Activated CD4-positive, alpha-beta T cell treated with anti-CD3 and anti-CD28 coated beads, Interleukin-2, amount 10 ng/mL, durations not matched to agents 24 days and 14 days (primary cell): ENCODE measurements at regions not wholly inside any gene's neighbourhood (a gene's known extent, or its start where the extent isn't known, plus 50 kb on each side); places are given as distances from the start of the nearest gene placed in this dataset.

ENCODE experiments used
- DNase-seq: peaks from one replicate; pipeline ENCODE4 v3.0.0; 2022
- H3K27ac Mint-ChIP-seq: one replicate; pipeline ENCODE4 v1.8.0; 2022; ENCODE audit warnings: mild to moderate bottlenecking, mixed read lengths
- H3K27me3 Mint-ChIP-seq: one replicate; pipeline ENCODE4 v1.8.0; 2022; ENCODE audit warnings: mixed read lengths
- H3K36me3 Mint-ChIP-seq: one replicate; pipeline ENCODE4 v1.8.0; 2022; ENCODE audit warnings: low read depth, mild to moderate bottlenecking, mixed read lengths
- H3K4me1 Mint-ChIP-seq: one replicate; pipeline ENCODE4 v1.8.0; 2021; ENCODE audit warnings: mixed read lengths
- H3K4me3 Mint-ChIP-seq: one replicate; pipeline ENCODE4 v1.8.0; 2022; ENCODE audit warnings: mild to moderate bottlenecking, moderate library complexity, mixed read lengths
- H3K9me3 Mint-ChIP-seq: one replicate; pipeline ENCODE4 v1.8.0; 2021; ENCODE audit warnings: mixed read lengths
- intact Hi-C: fragments of 100-400 bp; cut with micrococcal nuclease; formaldehyde crosslinking; loops from one replicate; pipeline ENCODE4 v1.15.1; 2023

DNA sequence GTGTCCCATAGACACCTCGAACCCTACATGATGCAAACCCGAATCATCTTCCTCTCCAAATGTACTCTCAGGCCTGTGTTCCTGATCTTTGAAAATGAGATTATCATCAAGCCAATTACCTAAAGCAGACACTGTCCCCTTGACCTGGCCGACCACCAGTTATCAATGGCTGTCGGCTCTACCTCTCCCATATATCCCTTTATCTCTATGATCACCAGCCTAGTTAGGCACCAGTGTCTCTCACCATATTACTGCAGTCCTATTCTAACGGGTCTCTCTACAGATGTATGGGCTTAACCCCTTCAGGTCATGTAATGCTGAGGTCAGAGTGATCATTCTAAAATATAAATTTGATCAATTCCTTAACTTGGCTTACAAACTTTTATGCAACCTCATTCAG is 234.9 kb upstream of the MARCKS start:
- no peak for DNase-seq
- no peaks in the 10 kb centered on the region for H3K36me3 Mint-ChIP-seq
- intact Hi-C loops, result no loop called here
- peaks cover 7% of the 10 kb centered on the region for H3K27me3 Mint-ChIP-seq
- no peaks in the 10 kb centered on the region for H3K4me1 Mint-ChIP-seq
- no peak overlapping the region for H3K27ac Mint-ChIP-seq
- no peaks in the 10 kb centered on the region for H3K9me3 Mint-ChIP-seq
- H3K4me3 Mint-ChIP-seq, result no peak overlapping the region

DNA sequence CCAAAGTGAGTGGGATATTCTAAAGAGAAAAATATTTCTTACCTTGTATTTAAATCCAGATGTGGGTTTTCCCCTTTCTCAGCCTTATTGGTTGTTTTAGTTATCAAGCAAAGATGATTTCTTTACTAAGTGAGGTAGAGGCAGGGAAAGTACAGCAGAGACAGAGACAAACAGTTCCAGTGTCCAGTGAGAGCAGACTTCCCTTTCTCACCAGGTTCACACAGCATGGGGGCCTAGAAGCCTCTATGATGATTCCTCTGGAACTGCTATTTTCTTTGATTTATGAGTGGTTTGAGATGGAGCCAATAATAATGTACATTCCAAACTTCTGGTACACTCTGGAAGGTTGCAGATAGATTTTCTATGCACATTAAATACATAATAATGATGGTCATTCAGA is 234.0 kb upstream of the MARCKS start:
- no peak for DNase-seq
- H3K27me3 Mint-ChIP-seq, result peaks cover 9% of the 10 kb centered on the region
- no peaks in the 10 kb centered on the region for H3K9me3 Mint-ChIP-seq
- H3K4me1 Mint-ChIP-seq, result no peaks in the 10 kb centered on the region
- intact Hi-C loops, result no loop called here
- H3K36me3 Mint-ChIP-seq, result no peaks in the 10 kb centered on the region
- H3K4me3 Mint-ChIP-seq, result no peak overlapping the region
- H3K27ac Mint-ChIP-seq, result no peak overlapping the region

GRCh38 chr6:113625850-113626249 is 231.3 kb upstream of the MARCKS start:
- Mint-ChIP-seq H3K27ac (no peak overlapping the region), H3K36me3 (no peaks in the 10 kb centered on the region), H3K4me3 (no peak overlapping the region), H3K9me3 (no peaks in the 10 kb centered on the region), H3K27me3 (peaks cover 6% of the 10 kb centered on the region), H3K4me1 (peaks cover 3% of the 10 kb centered on the region)
- intact Hi-C loops, result no loop called here
- no peak for DNase-seq

GRCh38 chr6:113626475-113626874 is 230.7 kb upstream of the MARCKS start:
- Mint-ChIP-seq H3K9me3 (no peaks in the 10 kb centered on the region), H3K4me3 (no peak overlapping the region), H3K27ac (no peak overlapping the region), H3K27me3 (peaks cover 6% of the 10 kb centered on the region), H3K36me3 (no peaks in the 10 kb centered on the region), H3K4me1 (peaks cover 7% of the 10 kb centered on the region)
- intact Hi-C loops, result no loop called here
- no peak for DNase-seq

DNA sequence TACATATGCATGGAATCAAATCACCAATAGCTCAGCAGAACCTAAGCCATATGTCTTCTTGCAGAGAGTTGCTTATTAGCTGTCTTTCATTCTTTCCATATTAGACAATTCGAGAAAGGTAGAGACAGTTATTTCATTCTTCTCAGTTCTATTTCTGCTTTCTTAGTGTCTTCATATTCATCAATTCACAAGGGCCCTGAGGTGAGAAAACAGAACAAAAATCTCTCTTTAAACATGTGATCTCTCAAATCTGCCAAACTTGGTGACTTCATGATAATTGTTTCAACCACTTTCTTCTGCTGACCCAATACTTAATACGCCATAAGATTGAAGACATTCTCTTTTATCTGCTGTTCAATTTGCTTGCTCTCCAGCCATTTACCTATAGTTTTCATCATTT is 229.7 kb upstream of the MARCKS start:
- Mint-ChIP-seq H3K27me3 (peaks cover 6% of the 10 kb centered on the region), H3K36me3 (no peaks in the 10 kb centered on the region), H3K27ac (no peak overlapping the region), H3K4me3 (no peak overlapping the region), H3K4me1 (peaks cover 13% of the 10 kb centered on the region), H3K9me3 (no peaks in the 10 kb centered on the region)
- DNase-seq, result no peak
- intact Hi-C loops, result no loop called here

GRCh38 chr6:113629256-113629655 is 227.9 kb upstream of the MARCKS start:
- Mint-ChIP-seq H3K4me3 (no peak overlapping the region), H3K4me1 (peaks cover 14% of the 10 kb centered on the region), H3K36me3 (no peaks in the 10 kb centered on the region), H3K9me3 (no peaks in the 10 kb centered on the region), H3K27me3 (peaks cover 6% of the 10 kb centered on the region), H3K27ac (peak overlapping the region; percentile 12)
- intact Hi-C loops, result no loop called here
- DNase-seq, result no peak

GRCh38 chr6:113629975-113630737 is 227.0 kb upstream of the MARCKS start:
- H3K36me3 Mint-ChIP-seq, result no peaks in the 10 kb centered on the region
- no peak for DNase-seq
- H3K27ac Mint-ChIP-seq, result no peak overlapping the region
- H3K9me3 Mint-ChIP-seq, result no peaks in the 10 kb centered on the region
- H3K4me3 Mint-ChIP-seq, result no peak overlapping the region
- peaks cover 10% of the 10 kb centered on the region for H3K27me3 Mint-ChIP-seq
- intact Hi-C loops, result loop anchor here (5.0 kb wide), 1 partner anchor 227 kb away; the partner anchor contains the start of gene MARCKS
- H3K4me1 Mint-ChIP-seq, result peaks cover 15% of the 10 kb centered on the region

GRCh38 chr6:113630738-113631535 is 226.2 kb upstream of the MARCKS start:
- H3K27ac Mint-ChIP-seq, result peak overlapping the region; percentile 67
- no peaks in the 10 kb centered on the region for H3K36me3 Mint-ChIP-seq
- H3K4me3 Mint-ChIP-seq, result no peak overlapping the region
- H3K27me3 Mint-ChIP-seq, result peaks cover 12% of the 10 kb centered on the region
- intact Hi-C loops, result loop anchor here (5.0 kb wide), 1 partner anchor 226 kb away; the partner anchor contains the start of gene MARCKS
- H3K9me3 Mint-ChIP-seq, result no peaks in the 10 kb centered on the region
- H3K4me1 Mint-ChIP-seq, result peaks cover 15% of the 10 kb centered on the region
- DNase-seq, result peak; percentile 60

- H3K27ac Mint-ChIP-seq, result no peak overlapping the region
- no peak overlapping the region for H3K4me3 Mint-ChIP-seq
- no peaks in the 10 kb centered on the region for H3K9me3 Mint-ChIP-seq
- DNase-seq, result no peak
- H3K36me3 Mint-ChIP-seq, result no peaks in the 10 kb centered on the region
- peaks cover 12% of the 10 kb centered on the region for H3K27me3 Mint-ChIP-seq
- H3K4me1 Mint-ChIP-seq, result peaks cover 15% of the 10 kb centered on the region
- intact Hi-C loops, result loop anchor here (5.0 kb wide), 1 partner anchor 226 kb away; the partner anchor contains the start of gene MARCKS
Observed at GRCh38 chr6:113631666-113632065, 225.5 kb upstream of the MARCKS start.

- intact Hi-C loops, result loop anchor here (5.0 kb wide), 1 partner anchor 225 kb away; the partner anchor contains the start of gene MARCKS
- no peaks in the 10 kb centered on the region for H3K9me3 Mint-ChIP-seq
- H3K36me3 Mint-ChIP-seq, result no peaks in the 10 kb centered on the region
- H3K27ac Mint-ChIP-seq, result no peak overlapping the region
- no peak overlapping the region for H3K4me3 Mint-ChIP-seq
- peak; percentile 57 for DNase-seq
- peaks cover 14% of the 10 kb centered on the region for H3K27me3 Mint-ChIP-seq
- peaks cover 15% of the 10 kb centered on the region for H3K4me1 Mint-ChIP-seq
Observed at GRCh38 chr6:113632220-113632864, 224.8 kb upstream of the MARCKS start.

DNA sequence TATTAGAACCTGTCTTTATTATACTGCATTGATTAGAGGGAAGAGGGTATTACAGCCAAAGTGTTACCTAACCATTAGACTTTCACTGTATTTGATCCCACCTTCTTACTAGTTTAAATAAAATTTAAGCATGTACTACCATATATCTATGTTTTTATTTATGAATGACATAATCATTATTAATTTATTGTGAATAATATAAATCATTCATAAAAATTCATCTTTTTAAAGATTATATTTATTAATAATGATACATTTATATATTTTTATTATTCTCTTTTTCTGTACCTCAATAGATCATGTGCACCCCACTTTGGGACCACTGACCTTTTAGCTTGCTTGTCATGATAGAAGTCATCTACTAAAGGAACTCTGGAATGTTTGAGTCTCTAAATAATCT is 223.5 kb upstream of the MARCKS start:
- Mint-ChIP-seq H3K4me1 (peaks cover 15% of the 10 kb centered on the region), H3K27ac (no peak overlapping the region), H3K9me3 (no peaks in the 10 kb centered on the region), H3K36me3 (no peaks in the 10 kb centered on the region), H3K27me3 (peaks cover 11% of the 10 kb centered on the region), H3K4me3 (no peak overlapping the region)
- DNase-seq, result no peak
- intact Hi-C loops, result loop anchor here (5.0 kb wide), 1 partner anchor 224 kb away; the partner anchor contains the start of gene MARCKS

- Mint-ChIP-seq H3K27ac (no peak overlapping the region), H3K27me3 (peaks cover 10% of the 10 kb centered on the region), H3K9me3 (no peaks in the 10 kb centered on the region), H3K4me3 (no peak overlapping the region), H3K4me1 (peaks cover 15% of the 10 kb centered on the region), H3K36me3 (no peaks in the 10 kb centered on the region)
- intact Hi-C loops, result loop anchor here (5.0 kb wide), 1 partner anchor 223 kb away; the partner anchor contains the start of gene MARCKS
- DNase-seq, result no peak
Observed at GRCh38 chr6:113634352-113635163, 222.6 kb upstream of the MARCKS start.
